GM21528 (cell line): ENCODE measurements at regions not wholly inside any gene's neighbourhood (a gene's known extent, or its start where the extent isn't known, plus 50 kb on each side); places are given as distances from the start of the nearest gene placed in this dataset.
"Not testable (repeated sequence)": the region's sequence is repeated elsewhere in the genome, so short reads cannot be mapped to it uniquely, and the experiment has no call there.

Experiments
- ATAC-seq: cut with Tn5 transposase; IDR thresholded peaks from one replicate; pipeline ENCODE4 v1.9.1; 2021; ENCODE audit warnings: mild to moderate bottlenecking, moderate library complexity; ENCODE audit not compliant: unreplicated experiment, low FRiP score

DNA sequence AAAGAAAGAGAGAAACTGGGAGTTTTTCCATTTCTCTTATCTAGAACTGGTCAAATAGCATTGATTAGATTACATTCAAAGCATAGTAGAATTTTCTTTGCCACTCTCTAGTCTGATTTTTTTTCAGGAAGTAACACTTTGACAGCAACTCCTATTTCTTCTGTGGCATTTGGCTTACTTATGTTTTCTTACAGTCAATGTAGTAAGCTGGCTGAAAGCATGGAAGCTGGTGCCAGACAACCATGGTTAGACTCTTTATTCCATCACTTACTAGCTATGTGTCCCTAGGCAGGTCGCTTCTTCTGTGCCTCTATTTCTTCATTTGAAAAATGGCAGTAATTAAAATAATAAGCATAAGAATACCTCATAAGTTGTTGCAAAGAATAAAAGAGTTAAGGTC lies 54.2 kb upstream of the OPRM1 start:
- ATAC-seq, result no peak

DNA sequence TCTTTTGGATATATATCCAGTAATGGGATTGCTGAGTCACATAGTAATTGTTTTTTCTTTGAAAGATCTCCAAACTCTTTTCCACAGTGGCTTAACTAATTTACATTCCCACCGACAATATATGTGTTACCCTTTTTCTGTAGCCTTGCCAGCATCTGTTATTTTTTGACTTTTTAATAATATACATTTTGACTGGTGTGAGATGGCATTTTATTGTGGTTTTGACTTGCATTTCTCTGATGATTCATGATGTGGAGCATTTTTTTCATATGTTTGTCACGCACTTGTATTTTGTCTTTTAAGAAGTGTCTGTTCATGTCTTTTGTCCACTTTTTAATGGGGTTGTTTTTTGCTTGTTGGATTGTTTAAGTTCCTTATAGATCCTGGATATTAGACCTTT lies 58.9 kb upstream of the OPRM1 start:
- no peak for ATAC-seq

DNA sequence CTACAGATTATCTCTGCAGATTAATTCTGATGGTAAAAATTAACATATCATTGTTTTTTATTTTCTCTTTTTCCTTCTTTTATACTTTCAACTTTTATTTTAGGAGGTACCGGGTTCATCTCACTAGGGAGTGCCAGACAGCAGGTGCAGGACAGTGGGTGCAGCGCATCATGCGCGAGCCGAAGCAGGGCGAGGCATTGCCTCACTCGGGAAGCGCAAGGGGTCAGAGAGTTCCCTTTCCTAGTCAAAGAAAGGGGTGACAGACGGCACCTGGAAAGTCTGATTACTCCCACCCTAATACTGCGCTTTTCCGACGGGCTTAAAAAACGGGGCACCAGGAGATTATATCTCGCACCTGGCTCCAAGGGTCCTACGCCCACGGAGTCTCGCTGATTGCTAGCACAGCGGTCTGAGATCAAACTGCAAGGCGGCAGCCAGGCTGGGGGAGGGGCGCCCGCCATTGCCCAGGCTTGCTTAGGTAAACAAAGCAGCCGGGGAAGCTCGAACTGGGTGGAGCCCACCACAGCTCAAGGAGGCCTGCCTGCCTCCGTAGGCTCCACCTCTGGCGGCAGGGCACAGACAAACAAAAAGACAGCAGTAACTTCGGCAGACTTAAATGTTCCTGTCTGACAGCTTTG lies 60.0 kb upstream of the OPRM1 start:
- not testable (repeated sequence) for ATAC-seq

DNA sequence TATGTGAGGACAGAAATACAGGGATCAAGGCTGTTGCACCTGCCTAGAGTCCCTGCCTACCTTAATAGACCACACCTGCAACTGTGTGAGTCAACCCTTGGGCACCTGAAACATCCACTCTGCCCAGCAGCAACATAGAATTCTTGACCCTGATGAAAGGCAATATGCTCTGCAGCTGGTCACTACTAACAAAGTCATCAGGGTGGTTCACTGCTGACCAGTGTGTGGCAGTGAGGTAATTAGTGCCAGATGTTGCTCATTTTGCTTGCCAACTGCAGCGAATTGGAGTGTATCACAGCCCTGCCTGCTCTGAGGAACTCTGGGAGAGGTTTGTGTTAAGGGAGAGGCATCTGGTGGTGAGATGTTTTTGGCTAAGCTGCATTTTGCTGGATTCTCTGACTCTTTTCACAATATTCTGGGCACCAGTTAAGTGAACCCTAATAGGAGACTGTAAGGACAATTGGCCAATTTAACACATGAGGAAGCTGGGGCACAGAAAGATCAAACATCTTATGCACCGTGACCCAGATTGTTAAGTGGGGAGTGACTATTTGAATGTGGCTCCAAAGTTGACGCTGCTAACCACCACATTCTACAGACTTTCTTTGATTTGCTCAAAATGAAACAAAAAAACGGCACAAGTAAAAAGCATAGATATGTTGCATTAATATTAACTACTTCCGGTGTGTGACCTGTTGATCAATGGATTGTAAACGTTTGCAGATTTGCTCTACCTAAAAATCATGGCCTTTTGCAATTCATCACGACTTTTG lies 61.9 kb upstream of the OPRM1 start:
- no peak for ATAC-seq

DNA sequence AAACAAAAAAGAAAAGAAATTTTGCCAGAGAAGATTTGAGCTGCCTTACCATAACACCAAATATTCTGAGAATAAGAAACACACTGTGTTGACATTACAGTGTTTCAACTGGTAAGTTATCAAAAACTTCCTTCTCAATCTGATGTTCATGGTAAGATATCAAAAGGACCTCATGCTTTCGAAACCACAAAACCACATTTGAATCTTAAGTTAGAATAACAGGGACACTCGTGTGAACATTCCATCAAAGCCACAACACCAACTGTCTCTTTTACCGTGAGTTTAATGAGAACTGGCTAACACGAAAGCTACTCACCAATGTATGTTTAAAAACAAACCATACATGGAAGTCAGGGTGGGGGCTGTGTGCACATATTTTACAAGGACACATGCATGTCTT lies 73.0 kb upstream of the OPRM1 start:
- no peak for ATAC-seq

DNA sequence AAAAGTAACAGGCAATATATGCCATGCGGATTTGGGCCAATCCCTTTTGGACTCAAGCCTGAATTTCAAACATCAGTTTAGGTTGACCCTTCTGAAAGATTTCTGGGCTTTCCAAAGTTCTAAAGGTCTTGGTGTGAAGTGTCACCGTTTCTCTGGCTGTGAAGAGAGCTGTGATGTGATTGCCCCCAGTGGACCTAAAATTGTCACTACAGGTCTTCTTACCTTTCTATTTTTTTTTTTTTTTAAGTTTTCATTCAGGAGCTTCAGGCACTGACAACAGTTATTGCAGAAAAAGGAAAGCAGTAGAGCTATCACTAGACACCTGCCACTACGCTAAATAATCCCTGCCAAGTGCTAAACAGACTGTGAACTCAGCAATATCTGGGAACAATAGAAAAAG lies 75.7 kb upstream of the OPRM1 start:
- ATAC-seq, result no peak

DNA sequence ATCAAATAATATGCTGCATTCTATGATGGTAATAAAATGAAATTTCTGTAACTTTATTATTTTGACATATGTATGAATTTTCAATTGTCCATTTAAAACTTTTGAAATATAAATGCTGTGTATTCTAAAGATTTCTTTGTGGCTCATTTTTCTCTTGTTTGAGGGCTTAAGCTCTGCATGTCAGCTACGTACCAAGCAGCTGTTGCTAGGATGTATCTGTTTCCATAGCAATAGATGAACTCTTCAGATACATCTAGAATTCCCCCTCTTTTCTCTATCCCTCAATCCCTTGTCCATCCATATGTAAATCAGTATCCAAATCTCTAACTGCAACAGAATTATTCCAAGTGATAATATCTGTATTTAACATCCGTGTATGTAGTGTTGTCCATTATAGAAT lies 76.5 kb upstream of the OPRM1 start:
- no peak for ATAC-seq

DNA sequence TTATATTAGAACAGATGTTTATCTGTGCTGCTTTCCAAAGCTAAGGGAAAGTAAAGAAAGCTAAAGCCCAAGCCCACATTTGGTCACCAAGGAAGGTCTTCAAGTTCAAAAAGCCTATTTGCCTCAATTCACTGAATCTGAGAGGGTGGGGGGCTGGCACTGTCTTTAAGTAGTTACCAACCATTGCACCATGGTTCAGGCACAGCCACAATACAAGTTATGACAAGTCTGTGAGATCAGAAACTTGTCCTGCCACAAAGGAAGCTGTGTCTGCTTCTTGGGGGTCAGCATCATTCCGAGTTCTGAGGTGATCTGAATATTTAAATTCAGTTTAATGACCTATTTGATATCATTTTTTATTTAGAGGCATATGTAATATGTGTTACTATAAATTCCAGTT lies 78.3 kb upstream of the OPRM1 start:
- no peak for ATAC-seq

DNA sequence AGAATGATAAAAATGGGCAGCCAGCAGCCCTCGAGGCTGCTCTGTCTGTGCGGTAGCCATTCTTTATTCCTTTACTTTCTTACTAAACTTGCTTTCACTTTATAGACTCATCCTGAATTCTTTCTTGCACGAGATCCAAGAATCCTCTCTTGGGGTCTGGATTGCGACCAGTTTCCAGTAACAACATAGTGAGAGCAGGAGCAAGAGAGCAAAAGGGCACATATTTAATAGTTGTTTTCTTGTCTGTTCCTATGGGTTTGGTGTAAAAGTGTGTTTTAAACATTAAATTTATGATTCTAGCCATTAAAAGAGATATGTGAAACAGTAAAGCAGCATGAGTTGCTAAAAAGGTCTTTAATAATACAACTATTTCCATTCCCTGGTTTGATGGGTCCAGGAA lies 78.8 kb upstream of the OPRM1 start:
- ATAC-seq, result no peak

DNA sequence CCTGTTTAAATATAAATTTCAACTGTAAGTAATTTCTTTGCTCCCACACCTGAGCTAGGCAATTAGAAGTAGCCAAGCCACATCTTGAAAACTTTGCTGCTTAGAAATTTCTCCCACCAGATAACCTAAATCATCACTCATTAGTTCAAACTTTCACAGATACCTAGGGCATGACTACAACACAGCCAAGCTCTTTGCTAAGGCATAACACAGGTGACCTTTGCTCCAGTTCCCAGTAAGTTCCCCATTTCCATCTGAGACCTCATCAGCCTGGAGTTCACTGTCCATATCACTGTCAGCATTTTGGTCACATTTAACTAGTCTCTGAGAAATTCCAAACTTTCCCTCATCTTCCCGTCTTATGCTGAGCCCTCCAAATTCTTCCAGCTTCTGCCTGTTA lies 79.8 kb upstream of the OPRM1 start:
- ATAC-seq, result no peak

DNA sequence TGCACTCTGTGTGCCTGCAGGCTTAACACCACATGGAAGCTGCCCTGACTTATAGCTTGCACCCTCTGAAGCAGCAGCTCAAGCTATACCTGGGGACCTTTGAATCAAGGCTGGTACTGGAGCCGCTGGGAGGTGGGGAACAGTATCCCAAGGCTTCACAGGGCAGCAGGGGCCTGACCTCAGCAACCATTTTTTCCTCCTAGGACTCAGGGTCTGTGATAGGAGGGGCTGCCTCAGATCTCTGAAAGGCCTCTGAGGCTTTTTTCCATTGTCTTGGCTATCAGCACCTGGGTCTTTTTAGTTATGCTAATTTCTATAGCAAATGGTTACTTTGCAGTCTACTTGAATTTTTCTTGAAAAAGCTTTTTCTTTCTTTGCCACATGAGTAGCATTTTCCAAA lies 80.2 kb upstream of the OPRM1 start:
- ATAC-seq, result no peak

DNA sequence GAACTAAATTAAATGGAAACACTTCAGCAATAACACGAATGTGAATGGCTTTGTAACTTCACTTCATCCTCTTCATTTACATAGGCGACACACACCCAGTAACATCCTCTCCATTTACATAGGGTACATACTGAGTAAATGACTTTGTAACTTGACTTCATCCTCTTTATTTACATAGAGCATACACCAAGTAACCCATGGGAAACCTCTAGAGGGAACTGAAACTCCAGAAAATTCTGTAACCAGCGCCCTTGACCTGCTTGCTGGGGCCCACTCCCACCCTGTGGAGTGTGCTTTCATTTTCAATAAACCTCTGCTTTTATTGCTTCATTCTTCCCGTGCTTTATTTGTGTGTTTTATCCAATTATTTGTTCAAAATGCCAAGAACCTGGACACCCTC lies 81.6 kb upstream of the OPRM1 start:
- ATAC-seq, result peak; percentile 99

DNA sequence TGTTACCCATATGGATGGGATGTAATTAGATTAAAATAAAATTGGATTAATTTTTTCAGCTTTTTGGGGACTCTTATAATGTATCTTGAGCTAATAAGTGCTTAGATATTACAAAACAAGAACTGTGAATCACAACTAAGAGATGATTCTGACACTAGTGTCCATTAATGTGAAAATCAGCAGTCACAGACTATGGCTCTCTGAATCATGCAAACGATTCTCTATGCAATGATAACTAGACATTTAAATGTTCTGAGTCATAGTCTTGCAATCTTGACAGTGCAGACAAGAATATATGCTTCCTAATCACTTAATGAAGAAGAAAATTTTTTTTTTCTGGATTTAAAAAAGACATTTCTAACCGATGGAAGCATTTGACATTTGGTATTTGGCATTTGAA lies 82.2 kb upstream of the OPRM1 start:
- no peak for ATAC-seq

DNA sequence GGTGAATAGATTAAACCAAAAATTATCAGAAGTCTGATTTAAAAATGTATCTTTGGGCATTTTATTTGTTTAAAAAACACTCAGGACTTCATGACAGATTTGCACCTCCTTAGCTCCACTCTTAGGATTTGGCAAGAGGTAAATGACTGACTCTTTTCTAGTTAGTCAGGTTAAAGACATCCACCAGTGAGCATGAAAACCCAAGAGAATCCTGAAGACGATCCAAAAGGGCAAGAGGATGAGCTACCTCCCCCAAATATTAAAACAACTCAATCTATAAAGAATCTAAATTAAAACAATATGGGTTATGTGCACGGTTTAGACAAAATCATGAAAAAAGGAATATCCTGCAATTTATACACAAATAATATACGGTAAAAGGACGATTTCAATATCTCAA lies 89.4 kb upstream of the OPRM1 start:
- no peak for ATAC-seq

DNA sequence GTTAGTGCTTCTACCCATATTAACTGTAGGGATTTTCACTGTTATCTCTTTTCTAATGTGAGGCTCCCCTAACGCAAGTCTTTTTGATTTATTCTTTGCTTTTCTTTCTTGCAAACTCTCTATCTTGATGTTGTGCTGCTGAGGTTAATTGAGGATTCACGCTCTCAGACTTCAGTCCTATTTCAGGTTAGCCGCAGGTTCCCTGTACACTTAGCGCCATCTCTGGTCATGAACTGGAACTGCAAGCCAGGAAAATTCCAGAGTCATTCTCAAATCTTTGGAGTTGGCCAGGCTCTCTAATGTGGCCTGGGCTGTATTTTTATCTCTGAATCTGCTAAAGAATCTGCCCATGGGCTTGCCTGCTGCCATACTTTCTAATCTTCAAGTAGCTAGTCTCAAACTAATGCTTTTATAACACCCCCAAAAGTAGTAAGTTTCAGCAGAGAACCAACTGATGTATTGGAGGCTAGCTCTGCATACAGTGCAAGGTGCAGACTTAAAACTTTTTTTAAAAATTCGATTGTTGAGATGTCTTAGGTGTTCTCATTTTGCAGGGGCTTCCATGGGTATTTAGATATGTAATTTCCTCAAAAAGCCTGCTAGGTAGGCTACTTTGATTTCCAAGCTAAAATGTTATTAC lies 91.1 kb upstream of the OPRM1 start:
- ATAC-seq, result peak; percentile 79

DNA sequence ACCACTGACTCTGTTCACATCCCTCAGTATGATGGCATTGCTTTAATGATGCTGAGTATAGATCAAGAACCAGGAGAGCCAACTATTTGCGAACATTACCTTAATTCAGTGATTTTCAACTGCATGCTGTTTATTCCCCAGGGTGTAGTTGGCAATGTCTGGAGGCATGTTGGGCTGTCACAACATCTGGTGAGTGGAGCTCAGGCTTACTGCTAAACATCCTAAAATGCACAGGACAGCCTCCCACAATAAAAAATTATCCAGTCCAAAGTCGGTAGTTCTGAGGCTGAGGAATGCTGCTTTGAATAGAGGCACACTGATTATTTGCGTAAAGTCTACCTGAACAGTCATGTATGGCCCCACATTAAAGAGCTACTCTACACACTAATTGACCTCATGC lies 94.8 kb upstream of the OPRM1 start:
- ATAC-seq, result no peak

DNA sequence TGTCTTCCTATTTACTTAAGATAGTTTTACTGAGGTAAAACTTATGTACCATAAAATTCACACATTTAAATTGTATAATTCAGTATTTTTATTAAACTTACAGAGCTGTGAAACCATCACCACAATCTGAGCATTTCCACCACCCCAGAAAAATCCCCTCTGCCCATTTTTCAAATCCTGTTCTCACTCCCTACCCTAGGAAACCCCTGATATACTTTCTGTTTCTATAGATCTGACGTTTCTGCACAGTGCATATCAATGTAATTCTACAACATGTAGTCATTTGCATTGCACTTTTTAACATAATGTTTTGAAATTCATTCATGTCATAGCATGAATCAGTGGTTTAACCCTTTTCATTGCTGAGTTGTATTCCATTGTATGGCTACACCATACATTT lies 96.7 kb upstream of the OPRM1 start:
- ATAC-seq, result no peak

DNA sequence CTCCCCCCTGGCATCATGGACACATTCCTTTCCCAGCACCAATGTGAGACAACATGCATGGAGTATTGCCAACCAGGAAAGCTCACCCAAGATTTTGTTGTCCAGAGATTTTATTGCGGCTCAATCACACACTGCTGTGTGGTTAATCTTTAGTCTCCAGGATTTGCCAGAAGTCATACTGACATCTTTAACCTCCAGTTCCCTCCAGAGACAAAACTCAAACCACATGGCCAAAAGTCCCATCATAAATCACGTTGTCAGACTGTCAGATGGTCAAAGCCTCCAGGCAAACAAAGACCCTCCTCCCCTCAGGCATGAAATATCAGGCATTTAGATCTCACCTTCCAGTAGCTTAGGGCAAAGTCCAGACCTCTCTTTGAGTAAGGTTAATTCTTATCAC lies 97.3 kb upstream of the OPRM1 start:
- no peak for ATAC-seq

DNA sequence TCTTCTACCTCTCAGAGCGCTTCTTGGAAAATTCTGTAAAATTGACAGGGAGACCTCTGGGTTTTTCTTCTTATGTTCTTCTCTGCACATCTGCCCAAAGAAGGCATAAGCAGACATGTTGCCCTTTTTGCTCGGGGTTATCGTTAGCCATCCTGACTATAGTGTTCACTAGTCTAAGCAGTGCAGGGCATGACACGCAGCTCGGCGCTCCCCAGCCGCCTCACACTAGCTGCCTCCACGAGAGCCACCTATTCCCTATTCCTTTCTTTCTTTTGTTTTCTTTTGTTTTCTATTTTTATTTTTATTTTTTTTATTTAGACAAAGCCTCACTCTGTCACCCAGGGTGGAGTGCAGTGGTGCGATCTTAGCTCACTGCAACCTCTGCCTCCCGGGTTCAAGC lies 100.2 kb upstream of the OPRM1 start:
- ATAC-seq, result no peak

DNA sequence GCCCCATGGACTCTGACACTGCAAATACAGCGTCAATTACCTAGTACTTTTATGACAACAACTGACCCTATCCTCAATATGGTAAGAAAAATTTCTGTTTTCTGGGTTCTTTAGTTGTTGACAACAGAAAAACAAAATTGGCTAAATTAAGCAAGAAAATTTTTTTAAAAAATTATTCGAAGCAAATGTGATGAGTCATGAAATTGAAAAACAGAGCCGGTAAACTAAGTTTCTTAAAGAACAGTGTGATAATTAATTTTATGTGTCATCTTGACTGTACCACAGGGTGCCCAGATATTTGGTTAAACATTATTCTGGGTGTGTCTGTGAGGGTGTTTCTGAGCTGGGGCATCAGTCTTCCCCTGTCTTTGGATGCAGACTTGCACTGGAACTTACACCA lies 107.6 kb upstream of the OPRM1 start:
- ATAC-seq, result no peak

DNA sequence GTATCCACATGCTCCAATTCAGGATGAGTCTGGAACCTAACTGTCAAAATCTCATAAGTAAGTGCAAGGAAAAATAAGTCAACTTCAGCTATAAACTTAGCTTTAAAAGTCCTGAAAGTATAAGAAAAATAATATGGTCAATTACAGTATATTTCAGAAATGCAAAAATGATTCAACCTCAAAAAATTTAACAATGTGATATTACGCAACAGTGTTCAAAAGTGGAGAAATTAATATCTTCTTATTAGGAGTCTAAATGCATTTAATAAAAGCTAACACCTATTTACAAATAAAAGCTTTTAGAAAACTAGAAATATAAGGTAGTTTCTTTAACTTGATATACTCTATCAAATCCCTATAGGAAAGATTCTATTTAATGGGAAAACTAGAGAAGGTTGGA lies 111.2 kb upstream of the OPRM1 start:
- ATAC-seq, result no peak
